HFFc6 (cell line): ENCODE measurements at regions not wholly inside any gene's neighbourhood (a gene's known extent, or its start where the extent isn't known, plus 50 kb on each side); places are given as distances from the start of the nearest gene placed in this dataset.
"Not testable (repeated sequence)": the region's sequence is repeated elsewhere in the genome, so short reads cannot be mapped to it uniquely, and the experiment has no call there.

Source experiments
- DNase-seq: peaks from one replicate; pipeline ENCODE4 v3.0.0-alpha.2; 2018
- H3K27ac Mint-ChIP-seq: 2 replicates; pipeline ENCODE4 v1.8.0; 2020; ENCODE audit warnings: mild to moderate bottlenecking, mixed read lengths
- H3K27me3 Mint-ChIP-seq: 2 replicates; pipeline ENCODE4 v1.8.0; 2021; ENCODE audit warnings: mild to moderate bottlenecking, moderate library complexity, mixed read lengths; ENCODE audit not compliant: insufficient read depth
- H3K36me3 Mint-ChIP-seq: 2 replicates; pipeline ENCODE4 v1.8.0; 2021; ENCODE audit warnings: low read depth, mixed read lengths
- H3K4me1 Mint-ChIP-seq: 2 replicates; pipeline ENCODE4 v1.8.0; 2020; ENCODE audit warnings: low read depth, mixed read lengths
- H3K4me3 Mint-ChIP-seq: 2 replicates; pipeline ENCODE4 v1.8.0; 2020; ENCODE audit warnings: mild to moderate bottlenecking, moderate library complexity, mixed read lengths
- H3K9me3 Mint-ChIP-seq: 2 replicates; pipeline ENCODE4 v1.8.0; 2020; ENCODE audit warnings: mild to moderate bottlenecking, mixed read lengths
- CTCF ChIP-seq: fragments of 200-600 bp; sonication (generic); IDR thresholded peaks from 2 replicates; pipeline ENCODE4 v1.5.0; 2021; ENCODE audit warnings: antibody characterized with exemption, mild to moderate bottlenecking

GRCh38 chr15:96487245-96487644 lies 156.7 kb downstream of the NR2F2 start:
- Mint-ChIP-seq H3K36me3 (no peaks in the 10 kb centered on the region), H3K4me3 (no peak overlapping the region), H3K27me3 (peaks cover 11% of the 10 kb centered on the region), H3K27ac (no peak overlapping the region), H3K9me3 (no peaks in the 10 kb centered on the region), H3K4me1 (no peaks in the 10 kb centered on the region)
- DNase-seq = no peak
- TF ChIP-seq CTCF = no peak

DNA sequence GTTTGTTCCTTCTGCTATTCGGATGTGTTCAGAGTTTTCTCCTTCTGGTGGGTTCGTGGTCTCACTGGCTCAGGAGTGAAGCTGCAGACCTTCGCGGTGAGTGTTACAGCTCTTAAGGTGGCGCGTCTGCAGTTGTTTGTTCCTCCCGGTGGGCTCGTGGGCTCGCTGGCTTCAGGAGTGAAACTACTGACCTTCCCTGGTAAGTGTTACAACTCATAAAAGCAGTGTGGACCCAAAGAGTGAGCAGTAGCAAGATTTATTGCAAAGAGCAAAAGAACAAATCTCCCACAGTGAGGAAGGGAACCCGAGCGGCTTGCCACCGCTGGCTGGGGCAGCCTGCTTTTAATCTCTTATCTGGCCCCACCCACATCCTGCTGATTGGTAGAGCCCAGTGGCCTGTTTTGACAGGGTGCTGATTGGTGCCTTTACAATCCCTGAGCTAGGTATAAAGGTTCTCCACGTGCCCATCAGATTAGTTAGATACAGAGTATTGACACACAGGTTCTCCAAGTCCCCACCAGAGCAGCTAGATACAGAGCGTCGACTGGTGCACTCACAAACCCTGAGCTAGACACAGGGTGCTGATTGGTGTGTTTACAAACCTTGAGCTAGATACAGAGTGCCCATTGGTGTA lies 160.7 kb downstream of the NR2F2 start:
- not testable (repeated sequence) for DNase-seq, H3K36me3 Mint-ChIP-seq, H3K27ac Mint-ChIP-seq, H3K4me1 Mint-ChIP-seq, H3K9me3 Mint-ChIP-seq, H3K4me3 Mint-ChIP-seq
- peaks cover 11% of the 10 kb centered on the region for H3K27me3 Mint-ChIP-seq

DNA sequence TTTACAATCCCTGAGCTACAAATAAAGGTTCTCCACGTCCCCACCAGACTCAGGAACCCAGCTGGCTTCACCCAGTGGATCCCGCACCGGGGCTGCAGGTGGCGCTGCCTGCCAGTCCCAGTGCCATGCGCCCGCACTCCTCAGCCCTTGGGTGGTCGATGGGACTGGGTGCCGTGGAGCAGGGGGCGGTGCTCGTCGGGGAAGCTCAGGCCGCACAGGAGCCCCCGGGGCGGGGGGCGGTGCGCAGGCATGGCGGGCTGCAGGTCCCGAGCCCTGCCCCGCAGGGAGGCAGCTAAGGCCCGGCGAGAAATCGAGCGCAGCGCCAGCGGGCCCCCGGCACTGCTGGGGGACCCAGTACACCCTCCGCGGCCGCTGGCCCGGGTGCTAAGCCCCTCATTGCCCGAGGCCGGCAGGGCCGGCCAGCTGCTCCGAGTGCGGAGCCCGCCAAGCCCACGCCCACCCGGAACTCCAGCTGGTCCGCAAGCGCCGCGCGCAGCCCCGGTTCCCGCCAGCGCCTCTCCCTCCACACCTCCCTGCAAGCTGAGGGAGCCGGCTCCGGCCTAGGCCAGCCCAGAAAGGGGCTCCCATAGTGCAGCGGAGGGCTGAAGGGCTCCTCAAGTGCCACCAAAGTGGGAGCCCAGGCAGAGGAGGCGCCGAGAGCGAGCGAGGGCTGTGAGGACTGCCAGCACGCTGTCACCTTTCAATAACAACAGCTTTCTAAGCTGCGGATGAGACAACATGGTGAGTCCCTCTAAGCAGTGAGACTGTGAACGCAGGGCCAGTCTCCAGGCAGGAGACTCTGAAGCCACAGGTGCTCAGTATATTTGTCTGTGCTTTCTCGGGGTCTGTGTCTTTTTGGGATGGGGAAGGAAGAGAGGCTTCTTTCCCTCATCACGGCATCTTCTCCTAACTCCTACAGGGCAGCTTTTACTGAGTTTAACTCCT lies 161.5 kb downstream of the NR2F2 start:
- not testable (repeated sequence) for H3K4me1 Mint-ChIP-seq, H3K36me3 Mint-ChIP-seq, H3K9me3 Mint-ChIP-seq, H3K4me3 Mint-ChIP-seq, H3K27ac Mint-ChIP-seq, DNase-seq
- H3K27me3 Mint-ChIP-seq = peaks cover 12% of the 10 kb centered on the region

DNA sequence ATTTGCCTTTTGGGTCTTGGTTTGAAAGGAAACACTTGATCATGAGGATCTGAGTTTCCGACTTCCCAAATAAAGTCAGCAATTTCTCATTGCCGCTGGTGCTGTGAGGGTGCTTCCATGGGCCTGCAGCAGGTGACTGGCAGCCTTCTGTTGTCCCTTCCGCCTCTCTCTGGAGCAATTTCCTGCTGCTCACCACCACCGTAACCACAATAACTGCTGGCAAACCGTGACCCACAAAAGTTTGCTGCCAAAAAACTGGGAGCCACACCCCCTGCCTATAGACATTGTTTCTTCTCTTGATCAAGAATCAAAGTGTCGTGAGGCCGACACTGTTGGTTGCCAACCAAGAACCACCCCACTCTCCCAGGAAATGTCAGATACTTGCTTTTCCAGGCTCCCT lies 164.0 kb downstream of the NR2F2 start:
- no peaks in the 10 kb centered on the region for H3K4me1 Mint-ChIP-seq
- no peak overlapping the region for H3K4me3 Mint-ChIP-seq
- H3K9me3 Mint-ChIP-seq = no peaks in the 10 kb centered on the region
- peaks cover 10% of the 10 kb centered on the region for H3K27me3 Mint-ChIP-seq
- DNase-seq = no peak
- no peak overlapping the region for H3K27ac Mint-ChIP-seq
- no peak for TF ChIP-seq CTCF
- H3K36me3 Mint-ChIP-seq = no peaks in the 10 kb centered on the region

DNA sequence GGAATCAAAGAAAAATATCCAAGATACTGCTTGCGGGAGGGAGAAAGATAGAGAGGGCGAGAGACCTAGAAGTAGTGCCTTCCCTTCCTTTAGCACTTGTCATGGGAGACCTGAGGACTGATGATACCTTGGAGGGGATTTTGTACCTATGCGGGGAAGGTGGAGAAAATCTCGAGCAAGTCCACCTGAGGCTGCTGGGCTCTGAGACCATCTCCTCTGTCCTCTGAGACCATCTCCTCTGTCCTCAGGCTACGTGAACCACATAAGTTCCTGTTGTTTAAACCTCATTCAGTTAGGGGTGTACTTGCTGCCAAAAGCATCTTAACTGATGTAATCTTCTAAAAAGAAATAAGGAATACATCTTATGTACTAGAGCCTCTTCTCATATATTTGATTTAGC lies 164.9 kb downstream of the NR2F2 start:
- DNase-seq = no peak
- H3K36me3 Mint-ChIP-seq = no peaks in the 10 kb centered on the region
- H3K9me3 Mint-ChIP-seq = no peaks in the 10 kb centered on the region
- peaks cover 10% of the 10 kb centered on the region for H3K27me3 Mint-ChIP-seq
- H3K4me1 Mint-ChIP-seq = no peaks in the 10 kb centered on the region
- TF ChIP-seq CTCF = no peak
- H3K27ac Mint-ChIP-seq = no peak overlapping the region
- H3K4me3 Mint-ChIP-seq = no peak overlapping the region

DNA sequence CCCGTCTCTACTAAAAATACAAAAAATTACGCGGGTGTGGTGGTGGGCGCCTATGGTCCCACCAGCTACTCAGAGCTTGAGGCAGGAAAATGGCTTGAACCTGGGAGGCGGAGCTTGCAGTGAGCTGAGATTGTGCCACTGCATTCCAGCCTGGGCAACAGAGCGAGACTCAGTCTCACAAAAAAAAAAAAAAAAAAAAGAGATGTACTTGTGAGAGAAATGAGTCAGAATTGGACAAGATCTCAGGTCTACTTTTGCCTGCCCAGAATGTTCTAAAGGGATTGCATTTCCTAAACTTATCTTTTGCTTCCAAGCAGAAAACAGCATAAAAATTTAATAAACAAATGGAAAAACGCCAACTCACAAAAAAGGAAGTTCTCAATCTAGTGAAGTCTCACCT lies 167.5 kb downstream of the NR2F2 start:
- Mint-ChIP-seq H3K4me3 (no peak overlapping the region), H3K27ac (no peak overlapping the region), H3K36me3 (no peaks in the 10 kb centered on the region), H3K4me1 (no peaks in the 10 kb centered on the region), H3K9me3 (no peaks in the 10 kb centered on the region), H3K27me3 (peaks cover 13% of the 10 kb centered on the region)
- no peak for DNase-seq
- TF ChIP-seq CTCF = no peak
